ENCODE measurements at regions not wholly inside any gene's neighbourhood (a gene's known extent, or its start where the extent isn't known, plus 50 kb on each side); places are given as distances from the start of the nearest gene placed in this dataset.
"Not testable (repeated sequence)": the region's sequence is repeated elsewhere in the genome, so short reads cannot be mapped to it uniquely, and the experiment has no call there.

DNA sequence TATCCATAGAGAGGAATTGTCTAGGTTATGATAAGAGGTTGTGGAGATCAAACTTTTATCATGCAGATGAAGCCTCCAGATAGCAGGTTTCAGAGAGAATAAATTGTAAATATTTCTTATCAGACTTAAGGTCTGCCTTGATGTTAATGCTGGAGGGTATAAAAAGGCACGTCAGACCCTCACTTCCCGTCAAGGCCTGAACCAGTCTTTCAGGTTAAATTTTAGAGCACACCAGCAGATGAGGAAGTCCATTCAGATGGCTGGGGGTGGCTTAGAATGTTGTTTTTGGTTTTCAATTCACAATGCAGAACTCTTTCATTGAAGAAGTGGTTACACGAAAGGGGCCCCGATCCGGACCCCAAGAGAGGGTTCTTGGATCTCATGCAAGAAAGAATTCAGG, 144.4 kb upstream of the FBXO11 start:
- H3K36me3 Mint-ChIP-seq, result no peaks in the 10 kb centered on the region
- H3K27ac ChIP-seq (ENCODE audit: low read depth, low read length), result no peak overlapping the region
- peaks cover 0 to 5% (median 2%) of the 10 kb centered on the region in 11 donors for H3K9me3 Mint-ChIP-seq
- H3K27me3 Mint-ChIP-seq, result peaks cover 0 to 16% (median 6%) of the 10 kb centered on the region in 5 donors
- no peak overlapping the region for H3K4me3 Mint-ChIP-seq
- H3K9me3 ChIP-seq (ENCODE audit: control insufficient read depth in 2 of 3, low read length in 3 of 3), result no peaks in the 10 kb centered on the region
- H3K27ac Mint-ChIP-seq, result no peak overlapping the region
- intact Hi-C loops (cut with micrococcal nuclease), result no loop called here
- no peaks in the 10 kb centered on the region for H3K27me3 ChIP-seq (ENCODE audit: control insufficient read depth in 2 of 2, insufficient read depth in 2 of 2, low read length in 2 of 2)
- CTCF ChIA-PET, result no interaction called here
- H3K4me3 ChIP-seq (ENCODE audit: low read length), result no peak overlapping the region
- ATAC-seq (no peak), DNase-seq (no peak)
- H3K4me1 Mint-ChIP-seq, result no peaks in the 10 kb centered on the region
- POLR2A ChIA-PET, result no interaction called here
- H3K4me1 ChIP-seq (ENCODE audit: control insufficient read depth in 2 of 2, insufficient read depth in 2 of 2, low read length in 2 of 2), result no peaks in the 10 kb centered on the region
- no peaks in the 10 kb centered on the region for H3K36me3 ChIP-seq (ENCODE audit: control insufficient read depth in 2 of 3, insufficient read depth in 3 of 3, low read length in 3 of 3)

DNA sequence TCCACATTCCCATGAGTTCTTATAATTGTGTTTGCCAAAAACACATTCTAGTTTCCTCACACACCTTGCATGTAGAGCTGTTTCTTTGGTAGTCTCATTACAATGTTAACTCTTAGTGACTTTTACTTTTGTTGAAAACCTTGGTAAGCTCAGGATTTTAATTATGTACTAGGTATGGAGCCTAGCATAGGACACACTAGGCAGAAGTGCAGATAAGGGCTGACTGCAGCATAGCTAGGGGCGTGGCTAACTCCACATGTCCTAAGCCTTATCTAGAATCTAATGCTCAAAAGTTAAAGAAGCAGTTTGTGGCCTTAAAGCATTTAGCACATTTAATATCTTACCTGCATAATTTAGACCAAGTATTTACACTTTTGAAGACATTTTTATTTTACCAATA, 153.7 kb upstream of the FBXO11 start:
- CTCF ChIA-PET, result no interaction called here
- no peaks in the 10 kb centered on the region for H3K4me1 Mint-ChIP-seq

DNA sequence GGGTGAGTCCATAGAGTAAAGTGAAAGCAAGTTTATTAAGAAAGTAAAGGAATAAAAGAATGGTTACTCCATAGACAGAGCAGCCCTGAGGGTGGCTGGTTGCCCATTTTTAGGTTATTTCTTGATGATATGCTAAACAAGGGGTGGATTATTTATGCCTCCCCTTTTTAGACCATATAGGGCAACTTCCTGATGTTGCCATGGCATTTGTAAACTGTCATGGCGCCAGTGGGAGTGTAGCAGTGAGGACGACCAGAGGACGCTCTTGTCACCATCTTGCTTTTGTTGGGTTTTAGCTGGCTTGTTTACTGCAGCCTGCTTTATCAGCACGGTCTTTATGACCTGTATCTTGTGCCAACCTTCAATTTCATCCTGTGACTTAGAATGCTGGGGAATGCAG, 155.4 kb upstream of the FBXO11 start:
- H3K36me3 ChIP-seq (ENCODE audit: control insufficient read depth in 2 of 3, insufficient read depth in 3 of 3, low read length in 3 of 3); intact Hi-C loops (cut with micrococcal nuclease); POLR2A ChIA-PET; H3K9me3 Mint-ChIP-seq; H3K4me1 ChIP-seq (ENCODE audit: control insufficient read depth in 2 of 2, insufficient read depth in 2 of 2, low read length in 2 of 2); H3K4me3 Mint-ChIP-seq; DNase-seq; H3K27ac ChIP-seq (ENCODE audit: low read depth, low read length); H3K36me3 Mint-ChIP-seq; H3K4me1 Mint-ChIP-seq; ATAC-seq; H3K27me3 ChIP-seq (ENCODE audit: control insufficient read depth in 2 of 2, insufficient read depth in 2 of 2, low read length in 2 of 2); H3K27ac Mint-ChIP-seq; CTCF ChIA-PET; H3K9me3 ChIP-seq (ENCODE audit: control insufficient read depth in 2 of 3, low read length in 3 of 3); H3K4me3 ChIP-seq (ENCODE audit: low read length): not testable (repeated sequence)
- peaks cover 4 to 25% (median 8%) of the 10 kb centered on the region in 5 donors for H3K27me3 Mint-ChIP-seq

More for the DNA sequence above, 153.7 kb upstream of the FBXO11 start:
- Mint-ChIP-seq H3K36me3 (peaks cover 0 to 3% (median 0%) of the 10 kb centered on the region in 5 donors), H3K27ac (no peak overlapping the region), H3K9me3 (peaks cover 0 to 10% (median 4%) of the 10 kb centered on the region in 11 donors), H3K27me3 (peaks cover 7 to 30% (median 12%) of the 10 kb centered on the region in 5 donors), H3K4me3 (no peak overlapping the region)
- Histone ChIP-seq H3K27me3 (ENCODE audit: control insufficient read depth in 2 of 2, insufficient read depth in 2 of 2, low read length in 2 of 2) (no peaks in the 10 kb centered on the region), H3K4me3 (ENCODE audit: low read length) (no peak overlapping the region), H3K36me3 (ENCODE audit: control insufficient read depth in 2 of 3, insufficient read depth in 3 of 3, low read length in 3 of 3) (no peaks in the 10 kb centered on the region), H3K27ac (ENCODE audit: low read depth, low read length) (no peak overlapping the region), H3K9me3 (ENCODE audit: control insufficient read depth in 2 of 3, low read length in 3 of 3) (no peaks in the 10 kb centered on the region), H3K4me1 (ENCODE audit: control insufficient read depth in 2 of 2, insufficient read depth in 2 of 2, low read length in 2 of 2) (no peaks in the 10 kb centered on the region)
- ATAC-seq (no peak), DNase-seq (no peak)
- intact Hi-C loops (cut with micrococcal nuclease), result no loop called here
- POLR2A ChIA-PET, result no interaction called here

DNA sequence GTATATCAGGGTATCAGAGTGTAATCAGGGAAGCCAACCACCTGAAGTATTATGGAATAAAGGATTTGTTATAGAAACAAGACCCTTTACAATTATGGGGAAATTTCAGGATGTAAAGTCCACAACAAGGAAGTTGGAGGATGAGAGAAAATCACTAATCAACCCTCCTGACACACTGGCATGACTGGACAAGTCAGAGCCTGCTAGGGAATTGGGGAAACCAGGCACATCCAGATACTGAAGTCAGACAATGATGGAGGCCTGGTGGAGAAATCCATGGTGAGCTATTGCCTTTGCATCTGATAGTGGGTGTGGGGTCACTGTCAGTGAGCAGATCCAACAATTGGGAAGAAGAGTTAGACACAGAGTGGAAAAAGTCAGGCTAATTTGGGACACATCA, 158.8 kb upstream of the FBXO11 start:
- H3K9me3 Mint-ChIP-seq, result no peaks in the 10 kb centered on the region
- no peaks in the 10 kb centered on the region for H3K36me3 Mint-ChIP-seq
- no peaks in the 10 kb centered on the region for H3K36me3 ChIP-seq (ENCODE audit: control insufficient read depth in 2 of 3, insufficient read depth in 3 of 3, low read length in 3 of 3)
- no peak overlapping the region for H3K4me3 Mint-ChIP-seq
- H3K4me1 ChIP-seq (ENCODE audit: control insufficient read depth in 2 of 2, insufficient read depth in 2 of 2, low read length in 2 of 2), result no peaks in the 10 kb centered on the region
- CTCF ChIA-PET, result no interaction called here
- H3K27ac ChIP-seq (ENCODE audit: low read depth, low read length), result no peak overlapping the region
- no peak for ATAC-seq
- no peaks in the 10 kb centered on the region for H3K27me3 ChIP-seq (ENCODE audit: control insufficient read depth in 2 of 2, insufficient read depth in 2 of 2, low read length in 2 of 2)
- no peaks in the 10 kb centered on the region for H3K9me3 ChIP-seq (ENCODE audit: control insufficient read depth in 2 of 3, low read length in 3 of 3)
- no peak for DNase-seq
- no peak overlapping the region for H3K4me3 ChIP-seq (ENCODE audit: low read length)
- peaks cover 5 to 22% (median 10%) of the 10 kb centered on the region in 5 donors for H3K27me3 Mint-ChIP-seq
- POLR2A ChIA-PET, result no interaction called here
- H3K4me1 Mint-ChIP-seq, result peaks cover 0 to 2% (median 0%) of the 10 kb centered on the region in 7 donors
- intact Hi-C loops (cut with micrococcal nuclease), result no loop called here
- no peak overlapping the region for H3K27ac Mint-ChIP-seq

DNA sequence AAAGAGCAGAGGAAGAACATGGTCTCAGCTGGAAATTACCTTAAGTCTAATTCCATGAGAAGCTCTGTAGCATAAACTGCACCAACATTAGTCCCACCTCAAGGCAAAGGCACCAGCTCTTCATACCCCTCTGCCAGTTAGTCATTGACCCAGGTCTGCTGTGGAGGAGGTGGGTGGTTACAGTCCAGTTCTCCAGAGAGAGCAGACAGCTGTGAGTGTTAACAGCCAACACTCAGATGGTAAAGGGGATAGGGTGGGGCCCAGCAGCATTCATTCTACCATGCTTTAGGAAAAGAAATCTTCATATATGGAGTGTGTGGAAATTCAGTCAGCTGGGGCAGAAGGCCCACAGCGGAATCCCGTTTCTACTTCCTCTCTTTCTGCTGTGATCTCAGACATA, 159.7 kb upstream of the FBXO11 start:
- CTCF ChIA-PET, result no interaction called here
- no peaks in the 10 kb centered on the region for H3K9me3 ChIP-seq (ENCODE audit: control insufficient read depth in 2 of 3, low read length in 3 of 3)
- no peaks in the 10 kb centered on the region for H3K36me3 Mint-ChIP-seq
- peaks cover 0 to 22% (median 11%) of the 10 kb centered on the region in 5 donors for H3K27me3 Mint-ChIP-seq
- POLR2A ChIA-PET, result no interaction called here
- intact Hi-C loops (cut with micrococcal nuclease), result no loop called here
- H3K36me3 ChIP-seq (ENCODE audit: control insufficient read depth in 2 of 3, insufficient read depth in 3 of 3, low read length in 3 of 3), result no peaks in the 10 kb centered on the region
- H3K4me1 ChIP-seq (ENCODE audit: control insufficient read depth in 2 of 2, insufficient read depth in 2 of 2, low read length in 2 of 2), result no peaks in the 10 kb centered on the region
- no peak overlapping the region for H3K27ac Mint-ChIP-seq
- no peaks in the 10 kb centered on the region for H3K27me3 ChIP-seq (ENCODE audit: control insufficient read depth in 2 of 2, insufficient read depth in 2 of 2, low read length in 2 of 2)
- no peak overlapping the region for H3K4me3 ChIP-seq (ENCODE audit: low read length)
- H3K4me3 Mint-ChIP-seq, result no peak overlapping the region
- no peak overlapping the region for H3K27ac ChIP-seq (ENCODE audit: low read depth, low read length)
- DNase-seq, result no peak
- peaks cover 0 to 2% (median 0%) of the 10 kb centered on the region in 7 donors for H3K4me1 Mint-ChIP-seq
- no peaks in the 10 kb centered on the region for H3K9me3 Mint-ChIP-seq
- ATAC-seq, result no peak

DNA sequence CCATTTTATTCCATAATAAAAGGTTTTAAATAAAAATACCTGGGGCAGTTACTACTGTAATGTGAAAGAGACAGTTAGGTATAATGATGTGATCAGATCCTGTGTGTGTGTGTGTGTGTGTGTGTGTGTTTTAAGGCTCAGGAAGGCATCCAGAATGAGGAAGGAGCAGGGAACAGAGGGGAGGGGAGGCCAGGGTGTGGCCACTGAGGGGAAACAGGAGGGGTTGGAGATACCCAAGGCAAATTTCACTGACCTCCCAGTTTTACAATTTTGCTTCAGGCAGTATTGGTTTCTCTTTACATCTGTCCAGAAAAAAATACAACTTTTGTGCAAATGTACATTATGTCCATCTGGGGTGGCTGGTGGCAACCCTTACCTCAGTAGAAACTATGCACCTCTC, 163.5 kb upstream of the FBXO11 start:
- no peaks in the 10 kb centered on the region for H3K27me3 ChIP-seq (ENCODE audit: control insufficient read depth in 2 of 2, insufficient read depth in 2 of 2, low read length in 2 of 2)
- H3K9me3 Mint-ChIP-seq, result no peaks in the 10 kb centered on the region
- no peak overlapping the region for H3K4me3 ChIP-seq (ENCODE audit: low read length)
- H3K4me1 ChIP-seq (ENCODE audit: control insufficient read depth in 2 of 2, insufficient read depth in 2 of 2, low read length in 2 of 2), result no peaks in the 10 kb centered on the region
- POLR2A ChIA-PET, result interaction anchor here (0.6 kb wide), 1 partner anchor 138 kb away, joined by 3 read pairs; no protein-coding TSS in a partner anchor
- H3K4me3 Mint-ChIP-seq, result no peak overlapping the region
- no peaks in the 10 kb centered on the region for H3K36me3 Mint-ChIP-seq
- CTCF ChIA-PET, result no interaction called here
- H3K4me1 Mint-ChIP-seq, result peaks cover 0 to 2% (median 0%) of the 10 kb centered on the region in 7 donors
- H3K27me3 Mint-ChIP-seq, result peaks cover 0 to 20% (median 10%) of the 10 kb centered on the region in 5 donors
- intact Hi-C loops (cut with micrococcal nuclease), result no loop called here
- H3K27ac Mint-ChIP-seq, result no peak overlapping the region
- no peak overlapping the region for H3K27ac ChIP-seq (ENCODE audit: low read depth, low read length)
- ATAC-seq, result no peak
- no peaks in the 10 kb centered on the region for H3K9me3 ChIP-seq (ENCODE audit: control insufficient read depth in 2 of 3, low read length in 3 of 3)
- no peaks in the 10 kb centered on the region for H3K36me3 ChIP-seq (ENCODE audit: control insufficient read depth in 2 of 3, insufficient read depth in 3 of 3, low read length in 3 of 3)
- DNase-seq, result no peak

DNA sequence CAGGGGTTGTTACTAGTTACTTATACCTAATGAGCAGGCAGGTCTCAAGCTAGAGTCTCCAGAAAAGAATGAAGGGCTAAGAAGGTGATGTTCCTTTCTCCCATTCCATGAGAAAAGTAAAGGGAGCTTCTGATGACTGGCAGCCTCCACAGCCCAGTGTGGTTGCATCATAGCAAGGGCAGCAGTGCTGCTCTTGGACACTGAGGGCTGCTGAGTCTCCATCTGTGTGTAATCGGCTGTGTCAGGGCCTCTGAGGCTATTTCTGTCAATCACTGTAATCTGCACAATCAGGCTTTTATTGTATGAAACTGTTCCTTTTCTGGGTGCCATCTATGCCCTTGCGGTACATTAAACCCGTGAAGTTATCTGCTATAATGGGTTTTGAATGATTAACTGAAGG, 164.1 kb upstream of the FBXO11 start:
- CTCF ChIA-PET, result no interaction called here

More for the DNA sequence above, 164.1 kb upstream of the FBXO11 start:
- H3K27ac Mint-ChIP-seq, result no peak overlapping the region
- no peak overlapping the region for H3K4me3 Mint-ChIP-seq
- Histone ChIP-seq H3K9me3 (ENCODE audit: control insufficient read depth in 2 of 3, low read length in 3 of 3) (no peaks in the 10 kb centered on the region), H3K4me3 (ENCODE audit: low read length) (no peak overlapping the region), H3K4me1 (ENCODE audit: control insufficient read depth in 2 of 2, insufficient read depth in 2 of 2, low read length in 2 of 2) (no peaks in the 10 kb centered on the region), H3K36me3 (ENCODE audit: control insufficient read depth in 2 of 3, insufficient read depth in 3 of 3, low read length in 3 of 3) (no peaks in the 10 kb centered on the region), H3K27ac (ENCODE audit: low read depth, low read length) (no peak overlapping the region), H3K27me3 (ENCODE audit: control insufficient read depth in 2 of 2, insufficient read depth in 2 of 2, low read length in 2 of 2) (no peaks in the 10 kb centered on the region)
- POLR2A ChIA-PET, result interaction anchor here (0.6 kb wide), 1 partner anchor 137 kb away, joined by 3 read pairs; no protein-coding TSS in a partner anchor
- DNase-seq (no peak), ATAC-seq (no peak)
- H3K4me1 Mint-ChIP-seq, result peaks cover 0 to 2% (median 0%) of the 10 kb centered on the region in 7 donors
- no peaks in the 10 kb centered on the region for H3K36me3 Mint-ChIP-seq
- intact Hi-C loops (cut with micrococcal nuclease), result no loop called here
- no peaks in the 10 kb centered on the region for H3K9me3 Mint-ChIP-seq
- H3K27me3 Mint-ChIP-seq, result peaks cover 0 to 22% (median 10%) of the 10 kb centered on the region in 5 donors

All from naive thymus-derived CD4-positive, alpha-beta T cell (primary cell).